Activated CD4-positive, alpha-beta T cell treated with anti-CD3 and anti-CD28 coated beads for 24 hours (primary cell): ENCODE measurements at regions not wholly inside any gene's neighbourhood (a gene's known extent, or its start where the extent isn't known, plus 50 kb on each side); places are given as distances from the start of the nearest gene placed in this dataset.

Source experiments
- DNase-seq, 2 donors: peaks; one replicate each; pipeline ENCODE4 v3.0.0-alpha.2; 2020; ENCODE audit warnings: low read depth in 2 of 2

DNA sequence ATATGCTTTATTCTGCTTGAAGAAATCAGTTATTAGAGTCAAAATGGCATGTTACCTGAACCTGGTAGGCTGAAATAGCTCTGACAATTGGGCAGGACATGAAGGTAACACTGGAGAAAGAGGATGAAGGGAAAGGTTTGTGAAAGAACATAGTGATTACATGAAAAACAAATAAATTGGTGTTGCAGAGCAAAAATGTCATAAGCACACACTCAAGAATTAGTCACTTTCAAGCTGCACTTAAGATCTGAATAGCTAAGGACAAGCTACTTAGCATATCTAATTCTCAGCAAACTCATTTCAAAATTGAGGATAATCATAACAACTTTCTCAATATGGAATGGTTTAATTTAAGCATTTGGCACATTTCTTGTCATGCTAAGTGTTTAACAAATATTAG is 1398.0 kb upstream of the FLRT2 start:
- DNase-seq = no peak

DNA sequence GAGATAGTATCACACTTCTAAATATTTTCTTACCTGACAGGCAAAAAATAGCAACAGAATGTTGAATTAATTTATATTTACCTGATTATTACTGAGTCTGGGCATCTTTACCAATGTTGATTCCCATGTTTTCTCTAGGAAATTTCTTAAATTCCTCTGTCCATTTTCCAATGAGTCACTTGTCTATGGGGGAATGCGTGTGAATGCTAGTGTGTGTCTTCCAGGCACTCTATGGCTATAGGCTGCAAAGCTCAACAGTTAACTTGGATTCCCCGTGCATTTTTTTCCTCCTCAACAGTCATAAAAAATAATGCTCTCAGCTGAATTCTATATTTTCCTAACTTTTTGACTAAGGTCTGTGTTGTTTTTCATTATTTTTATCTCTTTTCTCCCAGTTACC is 1385.8 kb upstream of the FLRT2 start:
- no peak for DNase-seq

- no peak for DNase-seq
Measured at GRCh38 chr14:84152452-84152851, 1377.5 kb upstream of the FLRT2 start.

- no peak for DNase-seq
Measured at GRCh38 chr14:84162633-84163032, 1367.3 kb upstream of the FLRT2 start.

DNA sequence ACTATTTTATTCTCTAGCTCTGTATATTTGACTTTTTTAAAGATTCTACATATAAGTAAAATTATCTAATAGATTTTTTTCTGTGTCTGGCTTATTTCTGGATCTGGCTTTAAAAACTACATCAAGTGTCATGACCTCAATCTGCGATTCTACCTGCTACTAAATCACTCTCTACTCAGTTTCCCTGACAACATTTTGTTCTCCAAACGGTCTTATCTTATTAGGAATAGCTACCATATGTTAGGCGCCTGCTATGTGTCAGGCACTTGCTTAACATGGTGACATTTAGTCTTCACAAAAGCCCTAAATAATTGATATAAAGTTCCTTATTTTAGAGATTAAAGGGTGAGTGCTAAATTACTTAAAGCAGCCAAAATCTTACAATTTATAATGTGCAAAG is 1362.9 kb upstream of the FLRT2 start:
- no peak for DNase-seq

DNA sequence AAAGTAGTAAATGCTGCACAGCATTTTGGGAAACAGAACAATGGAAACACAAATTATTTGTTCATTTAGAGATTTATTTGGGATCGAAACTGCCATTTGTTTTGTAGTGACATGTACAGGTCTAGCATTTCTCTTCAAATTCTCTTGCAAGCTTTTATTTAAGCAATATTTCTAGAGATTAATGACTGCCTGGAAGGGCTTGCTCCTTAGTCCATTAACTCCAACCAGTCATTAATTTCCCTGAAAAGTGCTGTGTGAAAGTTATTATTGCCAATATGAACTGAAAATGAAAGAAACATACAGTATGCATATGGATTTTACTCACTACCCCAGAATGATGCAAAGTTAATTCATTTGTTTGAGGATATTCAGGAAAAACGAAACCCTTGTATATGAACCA is 1349.6 kb upstream of the FLRT2 start:
- no peak for DNase-seq

DNA sequence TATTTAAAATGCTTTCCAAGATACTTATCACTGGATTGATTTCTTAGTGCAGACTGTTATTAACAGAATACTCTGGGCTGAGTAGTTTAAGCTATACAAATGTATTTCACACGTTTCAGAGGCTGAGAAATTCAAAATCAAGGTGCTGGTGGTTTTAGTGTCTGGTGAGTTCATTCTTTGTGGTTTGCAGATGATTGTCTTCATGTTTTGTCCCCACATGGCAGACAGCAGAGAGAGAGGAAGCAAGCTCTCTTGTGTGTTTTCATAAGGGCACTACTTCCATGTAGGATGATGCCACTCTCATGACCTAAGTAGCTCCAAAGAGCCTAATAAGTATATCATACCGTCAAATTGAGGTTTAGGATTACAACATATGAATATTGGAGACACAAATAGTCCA is 1348.9 kb upstream of the FLRT2 start:
- DNase-seq = no peak

- DNase-seq = no peak
Measured at GRCh38 chr14:84195514-84195913, 1334.4 kb upstream of the FLRT2 start.

DNA sequence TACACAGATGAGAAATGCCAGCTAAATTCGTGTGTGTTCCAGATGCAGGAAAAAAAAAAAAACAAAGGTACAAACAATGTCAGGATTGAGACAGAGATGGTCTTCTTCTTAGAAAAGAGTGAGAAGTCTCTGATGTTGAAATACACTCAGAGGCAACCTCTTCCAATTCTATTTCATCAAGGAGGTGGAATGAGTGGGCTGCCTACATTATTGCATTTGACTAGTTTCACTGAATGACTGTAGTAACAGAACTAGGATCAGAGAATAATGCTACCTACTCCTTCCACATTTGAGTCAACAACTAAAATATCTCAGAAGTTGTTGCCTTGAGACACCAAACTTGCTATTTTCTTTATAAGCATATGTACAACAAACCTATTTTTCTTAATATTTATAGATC is 1332.2 kb upstream of the FLRT2 start:
- no peak for DNase-seq

GRCh38 chr14:84202486-84202885 is 1327.5 kb upstream of the FLRT2 start:
- no peak for DNase-seq

DNA sequence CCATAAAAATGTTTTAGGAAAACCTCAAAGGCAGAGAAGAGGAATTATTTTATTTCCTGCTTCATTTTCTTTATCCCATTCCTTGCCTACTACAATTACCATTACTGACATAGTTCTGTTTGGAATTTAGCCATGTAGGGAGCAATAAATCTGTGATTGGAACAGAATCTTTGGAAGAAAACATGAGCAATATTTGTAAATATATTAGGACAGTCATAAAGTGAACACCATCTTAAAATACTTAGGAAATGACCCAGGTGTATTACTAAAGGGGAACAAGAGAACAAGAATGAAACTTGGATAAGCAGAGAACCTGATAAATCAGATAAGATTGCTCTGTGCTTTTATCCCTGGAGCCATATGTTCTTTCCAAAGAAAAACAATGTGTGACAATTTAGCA is 1326.0 kb upstream of the FLRT2 start:
- DNase-seq = no peak

- no peak for DNase-seq
Measured at GRCh38 chr14:84208451-84208850, 1321.5 kb upstream of the FLRT2 start.

DNA sequence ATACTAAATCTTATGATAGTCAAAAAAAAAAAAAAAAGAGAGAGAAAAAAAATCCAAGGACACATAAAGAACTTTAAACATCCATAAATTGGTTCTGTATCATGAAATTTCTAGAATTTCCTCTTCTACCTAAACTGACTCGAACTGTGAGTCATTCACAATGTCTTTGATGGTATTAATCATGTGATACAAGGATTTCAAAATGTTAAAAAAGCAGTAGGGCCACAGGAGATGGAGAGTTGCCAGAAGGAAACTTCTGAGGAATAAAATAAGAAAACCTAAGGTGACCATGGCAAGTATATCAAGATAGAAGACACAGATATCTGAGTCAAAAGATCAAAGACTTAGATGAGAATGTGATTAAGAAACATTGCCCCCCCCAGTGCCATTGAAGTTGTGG is 1320.9 kb upstream of the FLRT2 start:
- DNase-seq = no peak

- no peak for DNase-seq
Measured at GRCh38 chr14:84217066-84217465, 1312.9 kb upstream of the FLRT2 start.

- no peak for DNase-seq
Measured at GRCh38 chr14:84225268-84225667, 1304.7 kb upstream of the FLRT2 start.

DNA sequence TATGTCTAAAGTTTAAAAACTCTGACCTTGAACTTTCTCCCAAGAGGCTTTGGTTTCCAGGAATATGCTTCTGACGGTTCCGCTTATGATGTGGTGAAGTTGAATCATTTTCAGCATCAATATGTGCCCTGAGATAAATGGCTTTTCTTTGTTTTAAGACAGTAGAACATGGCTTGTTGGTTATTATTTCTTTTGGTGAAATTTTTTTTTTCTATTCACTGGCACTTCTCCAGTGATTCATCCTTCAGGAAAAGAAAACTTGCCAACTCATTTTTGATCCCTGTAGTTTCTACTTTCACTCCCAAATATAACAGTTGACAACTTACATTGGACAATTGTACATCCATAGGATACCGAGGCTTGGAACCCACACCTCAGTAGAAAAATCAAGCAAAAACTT is 1301.2 kb upstream of the FLRT2 start:
- DNase-seq = no peak

GRCh38 chr14:84234281-84234680 is 1295.7 kb upstream of the FLRT2 start:
- no peak for DNase-seq

- DNase-seq = no peak
Measured at GRCh38 chr14:84236290-84236689, 1293.7 kb upstream of the FLRT2 start.

DNA sequence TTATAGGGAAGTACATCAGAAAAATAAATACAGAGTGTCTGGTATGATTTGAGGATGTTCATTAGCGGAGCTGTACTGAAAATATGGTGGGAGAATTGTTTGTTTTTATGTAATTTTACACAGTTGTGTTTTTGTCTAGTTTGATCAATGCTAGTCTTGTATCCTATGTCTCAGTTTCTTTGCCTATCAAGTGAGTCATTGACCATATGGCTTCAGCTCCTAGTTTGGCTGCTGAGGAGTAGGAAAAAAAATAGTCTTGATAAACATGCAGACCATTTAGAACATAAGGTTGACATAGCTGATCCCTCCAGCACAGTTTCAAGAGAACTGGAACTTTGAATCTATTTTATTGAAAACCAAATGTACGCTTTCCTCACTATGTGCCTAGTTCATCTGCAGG is 1292.1 kb upstream of the FLRT2 start:
- no peak for DNase-seq

- no peak for DNase-seq
Measured at GRCh38 chr14:84247693-84248092, 1282.3 kb upstream of the FLRT2 start.

DNA sequence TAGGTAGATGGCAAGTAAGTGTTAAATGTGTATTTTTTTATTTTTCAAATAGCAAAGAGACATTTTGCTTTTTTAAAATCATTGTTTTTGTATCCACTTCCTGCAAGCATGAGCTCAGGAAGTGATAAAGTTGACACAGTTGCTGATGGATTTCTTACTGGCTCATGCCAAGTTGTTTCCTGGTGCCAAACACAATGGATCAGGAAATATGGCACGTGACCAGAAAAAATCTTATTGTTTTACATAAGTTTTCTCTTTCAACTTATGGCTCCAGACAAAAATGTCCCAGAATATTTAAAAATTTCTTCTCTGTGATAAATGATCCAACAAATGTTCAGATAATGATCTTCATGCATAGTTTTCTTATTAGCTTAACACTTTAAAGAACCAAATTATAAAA is 1279.1 kb upstream of the FLRT2 start:
- DNase-seq = no peak

DNA sequence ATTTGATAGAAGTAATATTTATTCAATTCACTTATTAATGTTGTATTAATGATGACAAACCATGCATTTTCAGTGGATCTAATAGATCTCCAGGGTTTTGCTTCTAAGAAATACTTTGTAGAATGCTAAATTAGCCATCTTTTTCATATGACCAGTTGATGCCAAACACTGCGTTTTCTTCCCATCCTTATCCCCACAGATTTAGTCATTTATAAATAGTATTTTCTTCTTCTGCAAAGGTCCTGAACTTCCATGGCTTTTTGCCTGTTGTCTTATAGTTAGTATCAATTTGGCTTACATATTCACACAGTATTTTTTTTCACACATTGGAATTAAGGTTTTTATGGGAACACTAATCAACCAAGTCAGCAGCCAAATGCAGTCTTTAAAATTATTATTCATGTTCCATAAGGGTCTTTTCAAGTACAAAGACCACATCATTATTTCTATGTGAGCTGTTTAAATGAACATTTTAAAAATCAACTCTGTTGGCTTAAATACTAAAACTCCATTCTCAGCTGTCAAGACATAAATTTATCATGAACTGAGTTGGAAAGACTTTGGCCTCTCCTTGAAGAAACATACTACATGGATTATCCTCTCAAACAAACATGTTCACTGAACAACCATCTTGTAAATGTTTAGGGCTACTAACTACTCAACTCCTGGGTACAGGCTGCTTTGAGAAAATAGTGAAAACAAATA is 1278.4 kb upstream of the FLRT2 start:
- DNase-seq = no peak

DNA sequence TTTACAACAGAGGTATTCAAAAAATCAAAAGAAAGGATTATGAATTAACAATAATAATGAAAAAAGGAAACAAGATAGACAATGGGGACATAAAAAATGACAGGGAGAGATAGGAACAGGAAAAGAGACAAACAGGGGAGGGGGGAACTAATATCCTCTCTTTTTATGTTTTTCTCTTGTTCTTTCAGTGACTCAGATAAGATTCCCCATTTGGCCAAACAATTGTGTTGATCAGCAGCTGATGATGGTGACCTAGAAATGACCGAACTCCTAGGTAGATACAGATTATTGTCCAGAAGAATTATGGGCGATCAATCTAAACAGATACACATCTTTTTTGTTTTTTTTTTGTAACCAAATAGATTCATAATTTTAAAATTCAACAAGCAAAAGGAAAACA is 1277.2 kb upstream of the FLRT2 start:
- no peak for DNase-seq

- DNase-seq = no peak
Measured at GRCh38 chr14:84253326-84253725, 1276.6 kb upstream of the FLRT2 start.
